HG02938 (cell line): ENCODE measurements at regions not wholly inside any gene's neighbourhood (a gene's known extent, or its start where the extent isn't known, plus 50 kb on each side); places are given as distances from the start of the nearest gene placed in this dataset.
"Not testable (repeated sequence)": the region's sequence is repeated elsewhere in the genome, so short reads cannot be mapped to it uniquely, and the experiment has no call there.

Source experiments
- ATAC-seq: cut with Tn5 transposase; IDR thresholded peaks from one replicate; pipeline ENCODE4 v1.9.1; 2021; ENCODE audit warnings: mild to moderate bottlenecking, moderate library complexity; ENCODE audit not compliant: unreplicated experiment

DNA sequence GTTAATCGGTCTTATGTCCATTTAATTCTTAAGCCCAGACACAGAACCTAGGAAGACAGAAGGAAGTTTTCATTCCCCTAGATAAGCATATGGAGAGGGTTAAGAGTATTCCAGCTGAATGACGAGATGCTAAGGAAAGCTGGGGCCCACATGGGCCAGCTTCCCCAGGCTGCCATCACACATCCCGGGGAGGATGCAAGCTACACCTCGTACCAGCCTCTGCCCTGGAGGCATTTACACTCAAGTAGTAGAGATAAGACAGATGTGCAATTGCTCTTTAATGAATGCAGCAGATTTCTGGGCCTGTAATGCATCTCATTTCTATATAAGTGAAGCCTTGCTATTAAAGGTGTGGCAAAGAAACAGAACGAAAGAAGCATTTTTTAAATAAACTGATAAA, 144.5 kb downstream of the MEX3B start:
- ATAC-seq: no peak

- ATAC-seq: no peak
Observed at GRCh38 chr15:81899730-81900129, 146.1 kb downstream of the MEX3B start.

- no peak for ATAC-seq
Observed at GRCh38 chr15:81899024-81899423, 146.8 kb downstream of the MEX3B start.

- ATAC-seq: no peak
Observed at GRCh38 chr15:81897057-81897677, 148.7 kb downstream of the MEX3B start.

GRCh38 chr15:81896356-81896755, 149.5 kb downstream of the MEX3B start:
- ATAC-seq: no peak

GRCh38 chr15:81895723-81896122, 150.1 kb downstream of the MEX3B start:
- no peak for ATAC-seq

- no peak for ATAC-seq
Observed at GRCh38 chr15:81894061-81894460, 151.8 kb downstream of the MEX3B start.

DNA sequence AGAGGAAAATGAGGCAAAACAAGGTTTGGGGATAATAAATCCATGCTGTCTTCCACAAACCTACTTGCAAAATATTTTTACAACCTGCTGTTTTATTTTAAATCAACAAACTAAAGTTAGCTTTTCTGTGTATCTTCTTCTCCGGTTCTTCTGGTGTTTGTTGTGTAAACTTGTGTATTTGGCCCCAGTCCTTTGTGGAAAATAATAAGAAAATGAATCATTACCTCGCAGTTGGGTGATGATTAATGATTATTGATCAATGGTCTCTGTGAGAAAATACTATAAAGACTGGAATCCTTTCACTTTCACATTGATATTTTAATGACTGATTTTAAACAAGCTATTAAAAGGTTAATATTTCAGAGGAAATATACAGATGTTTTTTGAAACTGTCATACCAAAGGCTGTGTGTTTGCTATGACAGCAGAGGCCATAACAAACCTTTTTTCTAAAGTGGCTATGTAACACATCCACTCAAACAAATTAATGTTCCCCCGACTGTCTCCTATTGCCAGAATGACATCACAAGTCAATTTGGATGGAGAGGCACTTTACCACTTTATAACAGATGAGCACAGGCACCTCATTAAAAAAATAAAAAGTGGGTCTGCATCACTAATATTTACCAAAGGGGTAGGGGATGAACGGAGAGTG, 152.5 kb downstream of the MEX3B start:
- no peak for ATAC-seq

GRCh38 chr15:81890496-81890895, 155.3 kb downstream of the MEX3B start:
- ATAC-seq: no peak

DNA sequence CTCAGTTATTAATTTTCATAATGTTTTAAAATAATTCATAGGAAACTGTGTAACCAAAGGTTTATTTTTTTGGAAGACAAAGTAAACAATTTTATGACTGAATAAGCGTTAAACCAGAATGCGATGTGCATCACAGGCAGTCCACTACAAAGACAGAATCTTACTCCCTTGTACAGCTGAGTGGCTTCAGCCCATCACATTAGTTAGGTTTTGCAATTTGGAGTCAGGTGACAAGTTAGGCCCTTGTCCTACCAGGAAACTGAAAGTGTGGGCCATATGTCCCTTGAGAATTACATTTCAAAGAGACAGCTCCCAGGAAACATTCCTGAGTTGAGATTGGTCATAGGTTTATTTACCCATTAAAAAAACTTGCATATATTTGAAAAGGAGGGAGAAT, 156.3 kb downstream of the MEX3B start:
- ATAC-seq: no peak

- ATAC-seq: no peak
Observed at GRCh38 chr15:81888748-81889484, 156.9 kb downstream of the MEX3B start.

DNA sequence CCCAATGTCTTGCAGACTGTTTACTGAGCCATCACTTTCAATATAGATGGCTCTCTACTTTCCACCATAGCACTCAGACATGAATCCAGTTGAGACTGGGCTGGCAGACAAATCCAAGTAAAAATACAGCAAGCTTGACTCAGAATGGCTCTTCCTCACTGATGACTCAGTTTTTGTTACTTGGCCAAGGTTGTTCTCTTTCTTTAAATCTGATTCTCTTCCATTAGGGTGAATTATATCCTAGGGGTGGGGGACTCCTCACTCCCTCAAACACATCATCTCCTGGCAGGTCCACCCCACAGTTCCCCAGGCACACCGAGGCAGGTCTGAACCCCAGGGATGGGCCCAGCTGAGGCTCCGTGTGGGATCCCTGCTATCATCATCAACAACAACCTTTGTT, 157.9 kb downstream of the MEX3B start:
- ATAC-seq: no peak

GRCh38 chr15:81887188-81887587, 158.6 kb downstream of the MEX3B start:
- not testable (repeated sequence) for ATAC-seq

DNA sequence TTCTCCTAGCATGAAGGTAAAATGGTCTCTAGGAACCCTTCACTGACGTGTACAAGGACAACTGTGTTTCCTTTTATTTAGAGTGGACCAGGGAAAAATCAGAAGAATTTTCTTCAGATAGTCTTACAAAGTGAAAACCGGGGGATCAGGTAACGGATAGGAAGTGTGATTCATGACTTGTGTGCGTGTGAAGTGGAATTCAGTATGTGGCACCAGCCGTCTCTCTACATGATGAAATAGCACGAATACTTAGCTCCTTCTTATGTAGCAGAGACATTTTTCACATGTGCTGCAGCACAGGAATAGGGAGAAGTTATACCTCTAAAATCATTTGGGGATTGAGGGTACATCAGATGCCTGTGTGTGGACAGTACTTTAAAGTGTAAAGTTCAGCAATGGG, 159.2 kb downstream of the MEX3B start:
- no peak for ATAC-seq

- ATAC-seq: no peak
Observed at GRCh38 chr15:81886080-81886479, 159.7 kb downstream of the MEX3B start.

GRCh38 chr15:81885135-81885534, 160.7 kb downstream of the MEX3B start:
- ATAC-seq: no peak

DNA sequence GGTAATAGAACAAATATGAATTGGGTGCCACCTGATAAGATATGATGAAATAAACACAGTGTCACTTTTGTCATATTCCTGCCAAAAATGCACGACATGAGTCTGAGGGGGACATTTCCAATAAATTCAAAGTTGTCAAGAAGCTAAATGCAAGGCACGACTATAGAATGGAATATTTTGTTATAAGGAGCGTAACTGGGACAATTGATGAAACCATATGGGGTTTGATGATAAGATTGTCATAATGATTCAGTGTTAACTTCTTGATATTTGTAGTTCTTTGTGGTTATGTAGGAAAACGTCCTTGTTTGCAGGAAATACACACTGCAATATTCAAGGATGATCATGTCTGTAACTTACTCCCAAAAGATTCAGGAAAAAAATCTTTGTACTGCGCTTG, 163.3 kb downstream of the MEX3B start:
- ATAC-seq: no peak

DNA sequence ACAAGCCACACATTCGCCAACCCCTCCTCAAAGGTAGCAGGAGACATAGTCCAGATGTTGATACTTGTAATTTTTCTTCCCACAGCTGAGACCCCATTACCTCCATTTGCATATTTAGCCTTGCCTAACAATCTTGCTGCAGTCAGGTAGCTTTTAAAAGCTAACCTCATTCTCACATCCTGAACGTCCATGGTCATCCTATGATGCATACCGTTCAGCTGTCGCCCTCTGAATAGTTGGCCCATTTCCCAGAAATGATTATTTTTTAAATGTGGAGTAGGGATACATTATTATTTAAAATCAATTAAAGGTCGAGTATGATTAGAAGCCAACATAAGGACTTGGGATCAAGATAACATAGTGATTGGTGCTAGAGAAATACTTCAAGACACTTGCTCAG, 165.0 kb downstream of the MEX3B start:
- ATAC-seq: no peak

GRCh38 chr15:81880314-81880713, 165.5 kb downstream of the MEX3B start:
- ATAC-seq: no peak

GRCh38 chr15:81875717-81876116, 170.1 kb downstream of the MEX3B start:
- not testable (repeated sequence) for ATAC-seq

GRCh38 chr15:81870746-81871106, 175.1 kb downstream of the MEX3B start:
- ATAC-seq: not testable (repeated sequence)

- not testable (repeated sequence) for ATAC-seq
Observed at GRCh38 chr15:81870062-81870745, 175.6 kb downstream of the MEX3B start.
